Liver (tissue), 8 donors: ENCODE measurements at regions not wholly inside any gene's neighbourhood (a gene's known extent, or its start where the extent isn't known, plus 50 kb on each side); places are given as distances from the start of the nearest gene placed in this dataset.

Experiments used
- DNase-seq: peaks from one replicate; pipeline ENCODE4 v3.0.0-alpha.2; 2017; ENCODE audit warnings: low spot score
- H3K27ac ChIP-seq, 2 donors: one replicate each; pipeline ENCODE4 v1.7.0; 2013; ENCODE audit warnings: inconsistent platforms in 2 of 2, low read length in 2 of 2, control low read depth in 1 of 2, low read depth in 1 of 2, mild to moderate bottlenecking in 1 of 2
- H3K27me3 ChIP-seq, 4 donors: one replicate each; pipeline versions ENCODE4 v1.6.1 to v1.7.0; 2013; ENCODE audit warnings: low read length in 3 of 4, inconsistent platforms in 1 of 4, mild to moderate bottlenecking in 1 of 4, moderate library complexity in 1 of 4; ENCODE audit not compliant: control insufficient read depth in 4 of 4, insufficient read depth in 4 of 4
- H3K36me3 ChIP-seq, 4 donors: one replicate each; pipeline versions ENCODE4 v1.6.1 to v1.7.0; 2013; ENCODE audit warnings: low read length in 3 of 4, mild to moderate bottlenecking in 3 of 4, low read depth in 1 of 4, moderate library complexity in 1 of 4; ENCODE audit not compliant: control insufficient read depth in 4 of 4, insufficient read depth in 3 of 4
- H3K4me1 ChIP-seq, 4 donors: one replicate each; pipeline versions ENCODE4 v1.6.1 to v1.7.0; 2013; ENCODE audit warnings: low read length in 3 of 4, mild to moderate bottlenecking in 3 of 4, moderate library complexity in 1 of 4; ENCODE audit not compliant: control insufficient read depth in 4 of 4, insufficient read depth in 4 of 4
- H3K4me3 ChIP-seq, 3 donors: one replicate each; pipeline versions ENCODE4 v1.6.1 to v1.7.0; 2013; ENCODE audit warnings: low read length in 3 of 3, control low read depth in 1 of 3, low read depth in 1 of 3, mild to moderate bottlenecking in 1 of 3
- H3K9ac ChIP-seq, 2 donors: one replicate each; pipeline ENCODE4 v1.7.0; 2013; ENCODE audit warnings: low read length in 2 of 2, mild to moderate bottlenecking in 2 of 2, moderate library complexity in 2 of 2, control low read depth in 1 of 2, low read depth in 1 of 2
- H3K9me3 ChIP-seq, 4 donors: one replicate each; pipeline versions ENCODE4 v1.6.1 to v1.7.0; 2013; ENCODE audit warnings: low read length in 3 of 4; ENCODE audit not compliant: control insufficient read depth in 4 of 4
- CTCF ChIP-seq: fragments of 150-350 bp; IDR thresholded peaks from 2 replicates; pipeline ENCODE4 v1.5.1; 2017; ENCODE audit warnings: improper control_type of control experiment, low read depth, low read length; ENCODE audit not compliant: missing input control
- EGR1 ChIP-seq, 2 donors: IDR thresholded peaks; 2 replicates each; pipeline ENCODE4 v1.6.1; 2016 to 2018; ENCODE audit warnings: antibody characterized with exemption in 2 of 2, low read depth in 2 of 2
- FOXA1 ChIP-seq: IDR thresholded peaks from 2 replicates; pipeline ENCODE4 v1.6.1; 2016; ENCODE audit warnings: antibody characterized with exemption
- FOXA2 ChIP-seq: IDR thresholded peaks from 2 replicates; pipeline ENCODE4 v1.6.1; 2016; ENCODE audit warnings: antibody characterized with exemption
- GABPA ChIP-seq, 2 donors: IDR thresholded peaks in 1 of 2; conservative IDR thresholded peaks in 1 of 2; 2 replicates each; pipeline ENCODE4 v1.6.1; 2016; ENCODE audit warnings: antibody characterized with exemption in 2 of 2, mild to moderate bottlenecking in 1 of 2, moderate library complexity in 1 of 2
- HNF4A ChIP-seq, 2 donors: conservative IDR thresholded peaks; 2 replicates each; pipeline ENCODE4 v1.6.1; 2016; ENCODE audit warnings: antibody characterized with exemption in 2 of 2, mild to moderate bottlenecking in 2 of 2
- HNF4G ChIP-seq: IDR thresholded peaks from 2 replicates; pipeline ENCODE4 v1.6.1; 2016; ENCODE audit warnings: antibody characterized with exemption
- JUND ChIP-seq, 2 donors: IDR thresholded peaks; 2 replicates each; pipeline ENCODE4 v1.6.1; 2016; ENCODE audit warnings: antibody characterized with exemption in 2 of 2
- NR2F2 ChIP-seq: IDR thresholded peaks from 2 replicates; pipeline ENCODE4 v1.6.1; 2016; ENCODE audit warnings: antibody characterized with exemption
- RAD21 ChIP-seq, 2 donors: IDR thresholded peaks; 2 replicates each; pipeline ENCODE4 v1.6.1; 2016; ENCODE audit warnings: antibody characterized with exemption in 2 of 2, mild to moderate bottlenecking in 2 of 2
- RXRA ChIP-seq, 2 donors: IDR thresholded peaks; 2 replicates each; pipeline ENCODE4 v1.6.1; 2017 to 2018; ENCODE audit warnings: antibody characterized with exemption in 2 of 2, mild to moderate bottlenecking in 1 of 2
- SP1 ChIP-seq: IDR thresholded peaks from 2 replicates; pipeline ENCODE4 v1.6.1; 2018; ENCODE audit warnings: antibody characterized with exemption, mild to moderate bottlenecking
- TAF1 ChIP-seq: conservative IDR thresholded peaks from 2 replicates; pipeline ENCODE4 v1.6.1; 2016; ENCODE audit warnings: antibody characterized with exemption, mild to moderate bottlenecking
- YY1 ChIP-seq: IDR thresholded peaks from 2 replicates; pipeline ENCODE4 v1.6.1; 2016; ENCODE audit warnings: antibody characterized with exemption, mild to moderate bottlenecking
- WGBS: extraction: QIAGEN DNeasy Blood & Tissue Kit; methylation state at CpG from one replicate; pipeline ENCODE4 v1.1.7; 2013; 5-methylcytosine and 5-hydroxymethylcytosine counted together
- TF ChIP-seq, protein P1 (sequence below): IDR thresholded peaks from 2 replicates; pipeline ENCODE4 v1.6.1; 2016; ENCODE audit warnings: antibody characterized with exemption
- TF ChIP-seq, protein P2 (sequence below): IDR thresholded peaks from 2 replicates; pipeline ENCODE4 v1.6.1; 2016; ENCODE audit warnings: antibody characterized with exemption, mild to moderate bottlenecking
- TF ChIP-seq, protein P3 (sequence below): IDR thresholded peaks from 2 replicates; pipeline ENCODE4 v1.6.1; 2016; ENCODE audit warnings: antibody characterized with exemption
- TF ChIP-seq, protein P4 (sequence below): IDR thresholded peaks from 2 replicates; pipeline ENCODE4 v1.6.1; 2016; ENCODE audit warnings: antibody characterized with exemption
- donor health status: healthy.
- donor health status: healthy.
- donor health status: healthy.
- donor health status: healthy.
- donor health status: healthy.

DNA sequence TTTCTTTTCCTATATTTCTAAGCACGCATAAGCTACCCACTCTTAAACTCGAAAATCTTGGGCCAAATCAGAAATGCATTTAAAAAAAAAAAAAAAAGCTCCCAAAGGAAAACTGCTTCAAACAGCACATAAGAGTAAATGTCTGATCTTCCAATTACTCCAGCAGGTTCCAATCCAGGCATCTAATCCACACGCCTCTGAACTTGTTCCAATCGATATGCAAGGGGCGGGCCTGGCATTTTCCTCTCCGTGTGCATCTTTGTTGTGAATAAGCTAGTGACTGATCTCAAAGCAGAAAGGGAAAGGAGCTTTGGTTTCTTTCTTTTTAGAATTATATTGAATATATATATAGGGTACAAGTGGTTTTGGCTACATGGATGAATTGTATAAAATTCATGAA lies 365.5 kb downstream of the PRDM2 start:
- TF ChIP-seq HNF4G (no peak), RXRA (IDR thresholded peaks at IDR 0.05) (no peak), SP1 (no peak), JUND (IDR thresholded peaks at IDR 0.05) (no peak), TAF1 (no peak), FOXA2 (no peak), NR2F2 (no peak), GABPA (IDR thresholded peaks at IDR 0.05 in 1 of 2, conservative IDR thresholded peaks at IDR 0.05 in 1 of 2) (no peak)
- TF ChIP-seq, protein P1, sequence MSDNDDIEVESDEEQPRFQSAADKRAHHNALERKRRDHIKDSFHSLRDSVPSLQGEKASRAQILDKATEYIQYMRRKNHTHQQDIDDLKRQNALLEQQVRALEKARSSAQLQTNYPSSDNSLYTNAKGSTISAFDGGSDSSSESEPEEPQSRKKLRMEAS, result no peak
- TF ChIP-seq, protein P2, sequence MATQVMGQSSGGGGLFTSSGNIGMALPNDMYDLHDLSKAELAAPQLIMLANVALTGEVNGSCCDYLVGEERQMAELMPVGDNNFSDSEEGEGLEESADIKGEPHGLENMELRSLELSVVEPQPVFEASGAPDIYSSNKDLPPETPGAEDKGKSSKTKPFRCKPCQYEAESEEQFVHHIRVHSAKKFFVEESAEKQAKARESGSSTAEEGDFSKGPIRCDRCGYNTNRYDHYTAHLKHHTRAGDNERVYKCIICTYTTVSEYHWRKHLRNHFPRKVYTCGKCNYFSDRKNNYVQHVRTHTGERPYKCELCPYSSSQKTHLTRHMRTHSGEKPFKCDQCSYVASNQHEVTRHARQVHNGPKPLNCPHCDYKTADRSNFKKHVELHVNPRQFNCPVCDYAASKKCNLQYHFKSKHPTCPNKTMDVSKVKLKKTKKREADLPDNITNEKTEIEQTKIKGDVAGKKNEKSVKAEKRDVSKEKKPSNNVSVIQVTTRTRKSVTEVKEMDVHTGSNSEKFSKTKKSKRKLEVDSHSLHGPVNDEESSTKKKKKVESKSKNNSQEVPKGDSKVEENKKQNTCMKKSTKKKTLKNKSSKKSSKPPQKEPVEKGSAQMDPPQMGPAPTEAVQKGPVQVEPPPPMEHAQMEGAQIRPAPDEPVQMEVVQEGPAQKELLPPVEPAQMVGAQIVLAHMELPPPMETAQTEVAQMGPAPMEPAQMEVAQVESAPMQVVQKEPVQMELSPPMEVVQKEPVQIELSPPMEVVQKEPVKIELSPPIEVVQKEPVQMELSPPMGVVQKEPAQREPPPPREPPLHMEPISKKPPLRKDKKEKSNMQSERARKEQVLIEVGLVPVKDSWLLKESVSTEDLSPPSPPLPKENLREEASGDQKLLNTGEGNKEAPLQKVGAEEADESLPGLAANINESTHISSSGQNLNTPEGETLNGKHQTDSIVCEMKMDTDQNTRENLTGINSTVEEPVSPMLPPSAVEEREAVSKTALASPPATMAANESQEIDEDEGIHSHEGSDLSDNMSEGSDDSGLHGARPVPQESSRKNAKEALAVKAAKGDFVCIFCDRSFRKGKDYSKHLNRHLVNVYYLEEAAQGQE, result no peak
- TF ChIP-seq, protein P3, sequence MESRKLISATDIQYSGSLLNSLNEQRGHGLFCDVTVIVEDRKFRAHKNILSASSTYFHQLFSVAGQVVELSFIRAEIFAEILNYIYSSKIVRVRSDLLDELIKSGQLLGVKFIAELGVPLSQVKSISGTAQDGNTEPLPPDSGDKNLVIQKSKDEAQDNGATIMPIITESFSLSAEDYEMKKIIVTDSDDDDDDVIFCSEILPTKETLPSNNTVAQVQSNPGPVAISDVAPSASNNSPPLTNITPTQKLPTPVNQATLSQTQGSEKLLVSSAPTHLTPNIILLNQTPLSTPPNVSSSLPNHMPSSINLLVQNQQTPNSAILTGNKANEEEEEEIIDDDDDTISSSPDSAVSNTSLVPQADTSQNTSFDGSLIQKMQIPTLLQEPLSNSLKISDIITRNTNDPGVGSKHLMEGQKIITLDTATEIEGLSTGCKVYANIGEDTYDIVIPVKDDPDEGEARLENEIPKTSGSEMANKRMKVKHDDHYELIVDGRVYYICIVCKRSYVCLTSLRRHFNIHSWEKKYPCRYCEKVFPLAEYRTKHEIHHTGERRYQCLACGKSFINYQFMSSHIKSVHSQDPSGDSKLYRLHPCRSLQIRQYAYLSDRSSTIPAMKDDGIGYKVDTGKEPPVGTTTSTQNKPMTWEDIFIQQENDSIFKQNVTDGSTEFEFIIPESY, result no peak
- WGBS, result 89% methylated on average over 6 of the region's 6 CpGs
- peaks cover 0 to 8% (median 0%) of the 10 kb centered on the region in 4 donors for H3K27me3 ChIP-seq
- no peak overlapping the region for H3K9ac ChIP-seq
- no peak overlapping the region for H3K27ac ChIP-seq
- H3K9me3 ChIP-seq, result peaks cover 0 to 2% (median 0%) of the 10 kb centered on the region in 4 donors
- no peaks in the 10 kb centered on the region for H3K36me3 ChIP-seq
- H3K4me3 ChIP-seq, result no peak overlapping the region
- no peak for DNase-seq
- H3K4me1 ChIP-seq, result no peaks in the 10 kb centered on the region

- no peak overlapping the region for H3K9ac ChIP-seq
- H3K27ac ChIP-seq, result no peak overlapping the region
- DNase-seq, result no peak
- 83% methylated on average over 5 of the region's 5 CpGs for WGBS
- TF ChIP-seq, protein P2, result no peak
- no peak for TF ChIP-seq HNF4A (conservative IDR thresholded peaks at IDR 0.05)
- no peak for TF ChIP-seq TAF1
- TF ChIP-seq JUND (IDR thresholded peaks at IDR 0.05), result no peak
- no peak for TF ChIP-seq RXRA (IDR thresholded peaks at IDR 0.05)
- TF ChIP-seq GABPA (IDR thresholded peaks at IDR 0.05 in 1 of 2, conservative IDR thresholded peaks at IDR 0.05 in 1 of 2), result no peak
- TF ChIP-seq, protein P1, result no peak
- TF ChIP-seq, protein P4, sequence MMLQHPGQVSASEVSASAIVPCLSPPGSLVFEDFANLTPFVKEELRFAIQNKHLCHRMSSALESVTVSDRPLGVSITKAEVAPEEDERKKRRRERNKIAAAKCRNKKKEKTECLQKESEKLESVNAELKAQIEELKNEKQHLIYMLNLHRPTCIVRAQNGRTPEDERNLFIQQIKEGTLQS, result no peak
- TF ChIP-seq, protein P3, result no peak
- no peak for TF ChIP-seq YY1
- no peak for TF ChIP-seq SP1
- TF ChIP-seq FOXA2, result no peak
- no peak for TF ChIP-seq FOXA1
- no peak for TF ChIP-seq HNF4G
- TF ChIP-seq CTCF, result no peak
- TF ChIP-seq RAD21 (IDR thresholded peaks at IDR 0.05), result no peak
- no peak for TF ChIP-seq EGR1 (IDR thresholded peaks at IDR 0.05; ENCODE audit: low read depth in 2 of 2)
- no peak for TF ChIP-seq NR2F2
- peaks cover 0 to 8% (median 0%) of the 10 kb centered on the region in 4 donors for H3K27me3 ChIP-seq
- no peak overlapping the region for H3K4me3 ChIP-seq
- peaks cover 0 to 2% (median 0%) of the 10 kb centered on the region in 4 donors for H3K9me3 ChIP-seq
- no peaks in the 10 kb centered on the region for H3K36me3 ChIP-seq
- no peaks in the 10 kb centered on the region for H3K4me1 ChIP-seq
These were observed 367.0 kb downstream of the PRDM2 start for GRCh38 chr1:14067036-14067435.
